Mesodermal cell (in vitro differentiated cells): ENCODE measurements at regions not wholly inside any gene's neighbourhood (a gene's known extent, or its start where the extent isn't known, plus 50 kb on each side); places are given as distances from the start of the nearest gene placed in this dataset.

Experiments used
- H3K27ac ChIP-seq: 2 replicates; pipeline ENCODE4 v1.7.0; 2013; ENCODE audit warnings: mild to moderate bottlenecking, low read depth, low read length, moderate library complexity; ENCODE audit not compliant: severe bottlenecking
- H3K36me3 ChIP-seq: 2 replicates; pipeline ENCODE4 v1.7.1; 2013; ENCODE audit warnings: mild to moderate bottlenecking, low read length, moderate library complexity; ENCODE audit not compliant: control insufficient read depth, insufficient read depth
- H3K4me1 ChIP-seq: one replicate; pipeline ENCODE4 v1.7.1; 2013; ENCODE audit warnings: mild to moderate bottlenecking, low read length; ENCODE audit not compliant: insufficient read depth, control insufficient read depth, poor library complexity, severe bottlenecking
- H3K4me3 ChIP-seq: 2 replicates; pipeline ENCODE4 v1.7.0; 2013; ENCODE audit warnings: low read length, control low read depth, mild to moderate bottlenecking; ENCODE audit not compliant: insufficient read depth, poor library complexity, severe bottlenecking; ENCODE audit errors: extremely low read depth
- H3K9me3 ChIP-seq: 2 replicates; pipeline ENCODE4 v1.7.1; 2013; ENCODE audit warnings: mild to moderate bottlenecking, low read length, moderate library complexity; ENCODE audit not compliant: control insufficient read depth
- WGBS, 2 experiments: methylation state at CpG; one replicate each; pipeline ENCODE4 v1.1.5; 2013; ENCODE audit warnings: missing lambda C conversion rate in 2 of 2; ENCODE audit not compliant: insufficient coverage in 2 of 2; 5-methylcytosine and 5-hydroxymethylcytosine counted together

- Histone ChIP-seq H3K27ac (no peak overlapping the region), H3K4me1 (no peaks in the 10 kb centered on the region)
- WGBS, 2 experiments: 95% methylated on average over 2 of the region's 2 CpGs; no CpG with 5 or more reads in 1 of the 2 experiments
These were observed 452.4 kb downstream of the KLF12 start for GRCh38 chr13:73681779-73682178.

GRCh38 chr13:73681015-73681414 lies 453.2 kb downstream of the KLF12 start:
- H3K9me3 ChIP-seq: no peaks in the 10 kb centered on the region
- WGBS, 2 experiments: 88 to 100% methylated on average over 1 to 2 of the region's 3 CpGs
- H3K36me3 ChIP-seq: no peaks in the 10 kb centered on the region
- H3K27ac ChIP-seq: no peak overlapping the region
- H3K4me1 ChIP-seq: no peaks in the 10 kb centered on the region
- H3K4me3 ChIP-seq: no peak overlapping the region

More at GRCh38 chr13:73681779-73682178, 452.4 kb downstream of the KLF12 start:
- Histone ChIP-seq H3K4me3 (no peak overlapping the region), H3K36me3 (no peaks in the 10 kb centered on the region), H3K9me3 (no peaks in the 10 kb centered on the region)

GRCh38 chr13:73677048-73677601 lies 457.1 kb downstream of the KLF12 start:
- 60% methylated on average over 1 of the region's 4 CpGs; no CpG with 5 or more reads in 1 of the 2 experiments for WGBS, 2 experiments
- Histone ChIP-seq H3K9me3 (no peaks in the 10 kb centered on the region), H3K36me3 (no peaks in the 10 kb centered on the region), H3K4me1 (no peaks in the 10 kb centered on the region), H3K27ac (no peak overlapping the region), H3K4me3 (no peak overlapping the region)

GRCh38 chr13:73676550-73677047 lies 457.6 kb downstream of the KLF12 start:
- H3K27ac ChIP-seq: no peak overlapping the region
- no peaks in the 10 kb centered on the region for H3K9me3 ChIP-seq
- H3K4me1 ChIP-seq: no peaks in the 10 kb centered on the region
- no peaks in the 10 kb centered on the region for H3K36me3 ChIP-seq
- H3K4me3 ChIP-seq: no peak overlapping the region
- 85 to 100% methylated on average over 1 to 2 of the region's 2 CpGs for WGBS, 2 experiments

- 86 to 90% methylated on average over 2 to 3 of the region's 4 CpGs for WGBS, 2 experiments
- Histone ChIP-seq H3K27ac (no peak overlapping the region), H3K9me3 (no peaks in the 10 kb centered on the region), H3K4me1 (no peaks in the 10 kb centered on the region), H3K4me3 (no peak overlapping the region), H3K36me3 (no peaks in the 10 kb centered on the region)
These were observed 458.4 kb downstream of the KLF12 start for GRCh38 chr13:73675821-73676220.

GRCh38 chr13:73674570-73674969 lies 459.6 kb downstream of the KLF12 start:
- H3K27ac ChIP-seq: no peak overlapping the region

GRCh38 chr13:73673931-73674330 lies 460.3 kb downstream of the KLF12 start:
- no peaks in the 10 kb centered on the region for H3K4me1 ChIP-seq
- no peaks in the 10 kb centered on the region for H3K9me3 ChIP-seq
- H3K4me3 ChIP-seq: no peak overlapping the region
- H3K36me3 ChIP-seq: no peaks in the 10 kb centered on the region
- no peak overlapping the region for H3K27ac ChIP-seq
- WGBS, 2 experiments: 94 to 95% methylated on average over 7 of the region's 11 CpGs

More at GRCh38 chr13:73674570-73674969, 459.6 kb downstream of the KLF12 start:
- Histone ChIP-seq H3K4me3 (no peak overlapping the region), H3K36me3 (no peaks in the 10 kb centered on the region), H3K9me3 (no peaks in the 10 kb centered on the region), H3K4me1 (no peaks in the 10 kb centered on the region)
- WGBS, 2 experiments: 100% methylated on average over 1 of the region's 2 CpGs; no CpG with 5 or more reads in 1 of the 2 experiments

- Histone ChIP-seq H3K4me3 (no peak overlapping the region), H3K36me3 (no peaks in the 10 kb centered on the region), H3K4me1 (no peaks in the 10 kb centered on the region), H3K9me3 (no peaks in the 10 kb centered on the region), H3K27ac (no peak overlapping the region)
- 71% methylated on average over 2 of the region's 3 CpGs; no CpG with 5 or more reads in 1 of the 2 experiments for WGBS, 2 experiments
These were observed 461.7 kb downstream of the KLF12 start for GRCh38 chr13:73672492-73672891.

- no peak overlapping the region for H3K4me3 ChIP-seq
- H3K4me1 ChIP-seq: no peaks in the 10 kb centered on the region
- no peaks in the 10 kb centered on the region for H3K9me3 ChIP-seq
- H3K27ac ChIP-seq: no peak overlapping the region
- H3K36me3 ChIP-seq: no peaks in the 10 kb centered on the region
- 89 to 100% methylated on average over 2 to 4 of the region's 5 CpGs for WGBS, 2 experiments
These were observed 462.5 kb downstream of the KLF12 start for GRCh38 chr13:73671732-73672131.

GRCh38 chr13:73671011-73671410 lies 463.2 kb downstream of the KLF12 start:
- no peaks in the 10 kb centered on the region for H3K36me3 ChIP-seq
- H3K4me1 ChIP-seq: no peaks in the 10 kb centered on the region
- no peak overlapping the region for H3K27ac ChIP-seq
- 90% methylated on average over 2 of the region's 2 CpGs; no CpG with 5 or more reads in 1 of the 2 experiments for WGBS, 2 experiments
- H3K9me3 ChIP-seq: no peaks in the 10 kb centered on the region
- H3K4me3 ChIP-seq: no peak overlapping the region

- Histone ChIP-seq H3K9me3 (no peaks in the 10 kb centered on the region), H3K4me1 (no peaks in the 10 kb centered on the region), H3K36me3 (no peaks in the 10 kb centered on the region), H3K4me3 (no peak overlapping the region), H3K27ac (no peak overlapping the region)
- 93 to 95% methylated on average over 3 of the region's 3 CpGs for whole genome bisulfite sequencing, 2 experiments
These were observed 466.4 kb downstream of the KLF12 start for GRCh38 chr13:73667756-73668155.
